Anterior cingulate cortex (tissue), 58 donors: ENCODE measurements at regions not wholly inside any gene's neighbourhood (a gene's known extent, or its start where the extent isn't known, plus 50 kb on each side); places are given as distances from the start of the nearest gene placed in this dataset.

Experiments used
- DNase-seq, 58 donors: peaks; one replicate each; lab custom pipeline; 2025; lab: John Stamatoyannopoulos, UW

DNA sequence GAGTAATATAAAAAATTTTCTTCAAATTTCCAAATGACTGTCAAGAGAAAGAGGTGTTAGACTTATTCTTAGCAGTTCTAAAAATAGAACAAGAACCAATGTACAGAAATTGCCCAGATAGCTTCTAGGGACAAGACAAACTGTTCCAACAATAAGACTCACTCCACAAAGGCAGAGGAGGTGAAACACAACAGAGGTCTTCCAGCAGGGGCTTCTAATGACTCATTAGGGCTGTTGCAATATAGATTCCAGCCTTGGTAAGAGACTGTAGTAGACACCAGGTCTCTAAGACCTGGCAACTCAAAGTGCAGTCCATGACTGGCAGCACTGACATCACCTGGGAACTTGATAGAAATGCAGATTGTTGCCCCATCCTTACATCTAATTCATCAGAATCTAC lies 134.6 kb upstream of the VLDLR start:
- no peak for DNase-seq

GRCh38 chr9:2489838-2490314 lies 131.7 kb upstream of the VLDLR start:
- no peak for DNase-seq

DNA sequence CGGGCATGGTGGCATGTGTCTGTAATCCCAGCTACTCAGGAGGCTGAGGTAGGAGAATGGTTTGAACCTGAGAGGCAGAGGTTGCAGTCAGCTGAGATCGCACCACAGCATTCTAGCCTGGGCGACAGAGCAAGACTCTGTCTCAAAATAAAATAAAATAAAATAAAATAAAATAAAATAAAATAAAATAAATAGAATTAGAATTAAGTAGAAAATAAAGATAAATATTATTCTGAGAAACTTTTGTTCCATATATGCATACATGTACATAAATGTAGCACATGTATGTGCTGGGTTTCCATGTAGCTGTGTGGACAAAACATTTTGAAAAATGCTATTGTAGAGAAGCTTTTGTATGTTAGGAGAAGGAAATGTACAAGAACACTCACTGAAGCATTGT lies 129.4 kb upstream of the VLDLR start:
- DNase-seq = no peak

GRCh38 chr9:2493109-2493508 lies 128.5 kb upstream of the VLDLR start:
- no peak for DNase-seq

DNA sequence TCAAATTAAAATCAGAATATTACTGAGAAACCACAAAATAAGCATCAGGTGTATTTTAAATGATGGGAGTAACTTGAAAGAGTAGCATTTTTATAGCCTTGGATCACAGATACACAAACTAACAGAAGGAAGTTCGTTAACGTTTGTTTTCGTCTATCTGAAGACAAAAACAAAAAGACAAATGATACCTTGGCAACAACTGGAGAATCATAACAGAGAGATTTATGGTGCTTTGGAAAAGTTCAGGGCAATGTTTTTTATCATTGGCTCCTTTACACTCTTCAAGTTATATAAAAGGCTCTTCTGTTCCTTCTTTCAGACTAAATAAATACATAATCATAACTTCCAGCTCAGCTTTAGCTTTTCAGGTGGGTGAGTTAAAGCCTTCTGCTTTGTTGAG lies 128.1 kb upstream of the VLDLR start:
- DNase-seq = no peak

DNA sequence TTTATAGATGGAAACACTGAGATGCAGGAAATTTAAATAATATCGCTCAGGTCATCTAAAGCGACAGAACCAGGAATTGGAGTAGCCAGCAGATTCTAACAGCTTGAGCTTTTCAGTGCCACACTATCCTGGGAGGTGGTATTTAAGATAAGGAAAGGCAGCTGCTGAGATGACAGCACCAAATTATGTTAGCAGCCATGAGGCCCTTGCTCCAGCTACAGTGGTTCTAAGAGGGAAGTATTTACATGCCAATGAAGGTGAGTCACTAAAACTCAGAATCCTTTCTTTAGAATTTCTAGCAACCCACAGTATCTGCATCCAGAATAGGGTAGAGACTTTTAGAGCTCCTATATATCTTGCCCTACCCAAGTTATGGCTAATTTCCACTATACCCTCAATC lies 127.0 kb upstream of the VLDLR start:
- no peak for DNase-seq

- no peak for DNase-seq
Observed at GRCh38 chr9:2495221-2496005, 126.2 kb upstream of the VLDLR start.

GRCh38 chr9:2496169-2496568 lies 125.4 kb upstream of the VLDLR start:
- no peak for DNase-seq

DNA sequence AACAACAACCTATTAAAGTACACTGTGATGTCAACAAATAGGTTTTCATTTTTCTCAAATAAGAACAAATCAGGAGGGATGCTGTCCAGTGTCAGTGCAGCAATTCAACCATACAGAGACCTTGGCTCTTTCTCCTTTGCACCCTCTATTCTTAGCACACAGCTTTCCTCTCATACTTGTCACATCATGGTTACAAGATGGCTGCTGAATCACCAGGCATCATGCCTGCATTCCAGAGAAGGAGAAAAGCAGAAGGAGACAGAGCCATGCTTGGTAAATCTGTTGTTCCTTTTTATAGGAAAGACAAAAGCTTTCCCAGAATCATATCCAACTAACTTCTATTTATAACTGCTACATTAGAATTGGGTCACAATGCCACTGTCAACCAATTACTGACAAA lies 124.7 kb upstream of the VLDLR start:
- DNase-seq = no peak

DNA sequence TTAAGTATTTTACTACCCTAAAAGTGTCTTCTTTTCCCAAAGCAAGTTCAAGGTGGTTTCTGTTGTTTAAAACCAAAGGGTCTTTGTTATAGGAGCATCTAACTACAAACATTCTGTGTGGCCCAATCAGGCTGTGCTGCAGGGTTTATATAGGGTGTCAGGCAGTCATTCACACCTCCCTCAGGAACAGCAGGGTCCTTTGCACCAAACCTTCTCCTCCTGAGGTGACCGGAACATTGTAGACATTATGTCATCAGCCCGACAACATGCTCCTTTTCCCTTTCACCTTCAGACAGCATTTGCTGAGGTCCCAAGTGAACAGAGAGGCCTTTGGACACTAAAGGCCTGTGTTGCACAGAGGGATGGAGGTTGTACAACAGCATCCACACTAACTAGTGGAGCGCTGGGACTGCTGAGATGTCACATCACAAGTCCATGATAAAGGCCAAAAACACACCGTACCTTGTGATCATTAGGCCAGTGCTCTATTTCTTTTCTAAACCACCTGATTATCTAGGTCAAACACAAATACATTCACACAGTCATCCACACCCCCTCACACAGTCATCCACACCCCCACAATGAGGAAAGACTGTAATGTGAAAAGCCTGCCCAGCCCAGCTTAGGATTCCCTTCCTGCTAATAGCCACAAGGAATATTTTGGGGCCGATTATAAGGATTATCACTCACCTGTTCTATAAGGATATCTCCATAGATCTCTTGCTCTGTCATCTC lies 123.8 kb upstream of the VLDLR start:
- no peak for DNase-seq

DNA sequence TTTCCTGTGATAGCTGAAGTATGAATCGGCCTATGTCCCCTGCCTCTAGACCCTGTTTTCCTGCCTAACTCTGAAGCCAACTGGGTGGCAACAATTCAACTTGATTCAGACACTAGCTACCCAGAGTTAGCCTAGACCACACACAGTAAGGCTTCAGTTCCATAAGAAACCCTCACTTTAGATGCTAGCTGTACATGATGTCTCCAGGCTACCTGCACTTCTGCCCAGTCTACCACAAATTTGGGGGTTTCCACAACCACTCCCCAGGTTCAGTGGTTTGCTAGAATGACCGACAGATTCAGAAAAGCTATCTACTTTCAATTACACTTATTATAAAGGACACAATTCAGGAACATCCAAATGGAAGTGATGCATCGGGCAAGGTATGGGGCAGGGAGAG lies 119.4 kb upstream of the VLDLR start:
- no peak for DNase-seq

GRCh38 chr9:2502760-2503159 lies 118.8 kb upstream of the VLDLR start:
- no peak for DNase-seq

DNA sequence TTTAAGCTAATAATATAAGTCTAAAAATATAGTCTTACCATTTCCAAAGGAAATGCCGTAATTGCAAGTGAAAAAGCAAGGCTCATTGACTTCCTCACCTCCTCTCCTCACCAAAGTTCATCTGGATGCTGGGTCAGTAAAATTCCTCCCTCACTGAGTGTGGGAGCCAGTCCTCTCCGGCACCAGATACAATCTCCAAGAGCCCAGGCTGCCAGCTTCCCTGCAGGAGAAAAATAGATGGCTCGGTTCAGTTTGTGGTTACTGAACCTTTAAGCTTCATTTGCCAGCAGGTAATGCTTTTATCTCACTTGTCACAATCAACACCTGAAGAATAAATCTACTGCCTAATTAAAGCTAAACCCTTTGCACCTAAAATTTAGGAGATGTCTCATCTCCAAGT lies 115.3 kb upstream of the VLDLR start:
- DNase-seq = no peak

- no peak for DNase-seq
Observed at GRCh38 chr9:2523591-2523990, 98.0 kb upstream of the VLDLR start.

- DNase-seq = no peak
Observed at GRCh38 chr9:2524601-2525000, 97.0 kb upstream of the VLDLR start.

- no peak for DNase-seq
Observed at GRCh38 chr9:2525147-2525546, 96.4 kb upstream of the VLDLR start.

- no peak for DNase-seq
Observed at GRCh38 chr9:2526071-2526828, 95.3 kb upstream of the VLDLR start.

GRCh38 chr9:2531481-2531880 lies 90.1 kb upstream of the VLDLR start:
- DNase-seq = no peak

DNA sequence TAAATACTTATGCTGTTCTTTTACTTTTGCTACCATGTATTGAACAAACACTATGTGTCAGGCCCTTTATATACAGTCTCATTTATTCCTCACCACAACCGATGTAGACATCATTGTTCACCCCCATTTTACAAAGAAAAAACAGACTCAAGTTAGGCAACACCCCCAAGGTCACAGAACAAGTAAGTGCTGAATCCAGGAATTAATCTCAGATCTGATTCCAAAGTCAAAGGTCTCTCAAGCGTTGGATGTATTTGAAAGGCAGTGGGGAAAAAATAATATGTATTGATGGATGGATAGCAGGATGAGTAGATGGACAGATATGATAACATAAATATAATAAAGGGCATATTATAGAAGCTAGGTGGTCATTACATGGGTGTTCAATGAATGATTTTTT lies 85.1 kb upstream of the VLDLR start:
- no peak for DNase-seq

GRCh38 chr9:2545881-2546490 lies 75.6 kb upstream of the VLDLR start:
- no peak for DNase-seq
